GM12878 (cell line): ENCODE measurements at regions not wholly inside any gene's neighbourhood (a gene's known extent, or its start where the extent isn't known, plus 50 kb on each side); places are given as distances from the start of the nearest gene placed in this dataset.

Experiments used
- ATAC-seq: fragments of 200-7000 bp; cut with Tn5 transposase; 3 replicates; pipeline ENCODE4 v1.9.1; 2020; ENCODE audit warnings: mild to moderate bottlenecking, moderate library complexity
- BruUV-seq: library from RNA; stranded (reverse); fragments of 400-500 nt; replicated peaks from 2 replicates; lab custom pipeline; 2021; lab: Mats Ljungman, UMichigan
- CTCF ChIA-PET: fragments of 300-600 bp; sonication (Branson Sonifier 250); formaldehyde crosslinking; extraction: SDS; loops from one replicate; lab custom pipeline; 2021; ENCODE audit warnings: inconsistent platforms; lab: Yijun Ruan, JAX
- POLR2A ChIA-PET: fragments of 350-600 bp; formaldehyde crosslinking; extraction: SDS; loops from one replicate; lab custom pipeline; 2021; ENCODE audit warnings: inconsistent platforms; lab: Charles Lee
- RAD21 ChIA-PET: fragments of 300-600 bp; sonication (Branson Sonifier 250); formaldehyde crosslinking; loops from one replicate; lab custom pipeline; 2023; ENCODE audit warnings: antibody characterized with exemption; ENCODE audit not compliant: unreplicated experiment; lab: Charles Lee
- SMC1A ChIA-PET: fragments of 300-600 bp; sonication (Branson Sonifier 250); formaldehyde crosslinking; loops from one replicate; lab custom pipeline; 2023; ENCODE audit not compliant: unreplicated experiment, uncharacterized antibody; lab: Charles Lee
- DNase-seq: peaks from one replicate; pipeline ENCODE4 v3.0.0-alpha.2; 2011; ENCODE audit warnings: low read depth, low spot score
- FAIRE-seq: peaks from 3 replicates; lab custom pipeline; 2011; peaks lifted over from hg19 to GRCh38; lab: Jason Lieb, UNC
- H2AFZ ChIP-seq: 2 replicates; pipeline ENCODE4 v1.6.0; 2011; ENCODE audit warnings: low read depth, low read length, control low read depth; ENCODE audit not compliant: control insufficient read depth
- H3K27ac ChIP-seq: 2 replicates; pipeline ENCODE4 v1.5.1; 2011; ENCODE audit warnings: control low read depth; ENCODE audit not compliant: control insufficient read depth, insufficient read depth
- H3K27me3 ChIP-seq, 2 experiments: replicated peaks in 1 of 2; 2 replicates each; pipeline versions ENCODE4 v1.6.0 to v1.6.1; 2011; ENCODE audit warnings: low read length in 1 of 2; ENCODE audit not compliant: control insufficient read depth in 2 of 2, insufficient read depth in 2 of 2
- H3K36me3 ChIP-seq, 2 experiments: 2 replicates each; pipeline ENCODE4 v1.5.1; 2011; ENCODE audit warnings: low read length in 1 of 2; ENCODE audit not compliant: control insufficient read depth in 2 of 2, insufficient read depth in 2 of 2
- H3K4me1 ChIP-seq: 2 replicates; pipeline ENCODE4 v1.6.1; 2011; ENCODE audit warnings: mild to moderate bottlenecking, low read length, moderate library complexity, mixed read lengths; ENCODE audit not compliant: control insufficient read depth, insufficient read depth
- H3K4me2 ChIP-seq: 2 replicates; pipeline ENCODE4 v1.6.0; 2011; ENCODE audit warnings: control low read depth; ENCODE audit not compliant: control insufficient read depth, insufficient read depth
- H3K4me3 ChIP-seq: fragments of 200-600 bp; sonication (generic); 2 replicates; pipeline ENCODE4 v1.5.1; 2016
- H3K79me2 ChIP-seq: 2 replicates; pipeline ENCODE4 v1.6.0; 2011; ENCODE audit warnings: low read length; ENCODE audit not compliant: control insufficient read depth, insufficient read depth
- H3K9ac ChIP-seq: 2 replicates; pipeline ENCODE4 v1.8.0; 2011; ENCODE audit warnings: low read length, control low read depth, mixed read lengths; ENCODE audit not compliant: control insufficient read depth, insufficient read depth
- H3K9me3 ChIP-seq: replicated peaks from 3 replicates; pipeline ENCODE4 v1.5.1; 2011; ENCODE audit warnings: mild to moderate bottlenecking, low read length; ENCODE audit not compliant: control insufficient read depth, insufficient read depth
- H4K20me1 ChIP-seq: 2 replicates; pipeline ENCODE4 v1.6.0; 2011; ENCODE audit not compliant: control insufficient read depth, insufficient read depth
- BCL11A ChIP-seq: IDR thresholded peaks from 2 replicates; pipeline ENCODE4 v1.6.1; 2011; ENCODE audit warnings: low read depth, low read length
- CHD1 ChIP-seq: IDR thresholded peaks from 2 replicates; pipeline ENCODE4 v1.6.1; 2012; ENCODE audit warnings: low read depth, low read length, improper control_type of control experiment
- EGR1 ChIP-seq, 2 experiments: IDR thresholded peaks; 1 replicate in 1 of 2; 2 replicates in 1 of 2; pipeline ENCODE4 v1.6.1; 2011 to 2012; ENCODE audit warnings: low read depth in 2 of 2, low read length in 2 of 2, borderline replicate concordance in 1 of 2, mild to moderate bottlenecking in 1 of 2, moderate library complexity in 1 of 2
- GATAD2B ChIP-seq: fragments of 450-650 bp; conservative IDR thresholded peaks from 2 replicates; pipeline ENCODE4 v1.6.1; 2017; ENCODE audit warnings: low read depth, mild to moderate bottlenecking, moderate library complexity
- HSF1 ChIP-seq: fragments of 150-350 bp; IDR thresholded peaks from 2 replicates; pipeline ENCODE4 v1.6.1; 2014; ENCODE audit warnings: mild to moderate bottlenecking, low read depth, low read length
- JUNB ChIP-seq: IDR thresholded peaks from 2 replicates; pipeline ENCODE4 v1.6.1; 2016; ENCODE audit warnings: antibody characterized with exemption, mild to moderate bottlenecking
- MEF2A ChIP-seq: IDR thresholded peaks from 2 replicates; pipeline ENCODE4 v1.6.1; 2011; ENCODE audit warnings: low read depth, mild to moderate bottlenecking, low read length, moderate library complexity; ENCODE audit not compliant: insufficient read depth
- MTA3 ChIP-seq: IDR thresholded peaks from 2 replicates; pipeline ENCODE4 v1.6.1; 2012; ENCODE audit warnings: low read length, inconsistent platforms, borderline replicate concordance
- SMAD5 ChIP-seq: IDR thresholded peaks from 2 replicates; pipeline ENCODE4 v1.6.1; 2016; ENCODE audit warnings: antibody characterized with exemption, low read depth
- TCF12 ChIP-seq: IDR thresholded peaks from 2 replicates; pipeline ENCODE4 v1.6.1; 2011; ENCODE audit warnings: low read depth, mild to moderate bottlenecking, low read length
- ZNF217 ChIP-seq: fragments of 450-650 bp; IDR thresholded peaks from 2 replicates; pipeline ENCODE4 v1.6.1; 2017; ENCODE audit warnings: antibody characterized with exemption, mild to moderate bottlenecking
- WGBS: methylation state at CpG from one replicate; pipeline ENCODE4 v1.1.6; 2016; ENCODE audit warnings: low lambda C conversion rate; ENCODE audit not compliant: insufficient replicate concordance, insufficient coverage; ENCODE audit errors: missing lambda C conversion rate; 5-methylcytosine and 5-hydroxymethylcytosine counted together
- in situ Hi-C: fragments of 300-500 bp; cut with MboI; formaldehyde crosslinking; loops from 9 replicates; pipeline ENCODE4 v1.14.3; 2018; ENCODE audit warnings: mixed read lengths
- intact Hi-C: fragments of 100-400 bp; cut with micrococcal nuclease; formaldehyde crosslinking; loops from one replicate; pipeline ENCODE4 v1.14.2; 2022; ENCODE audit not compliant: unreplicated experiment

- Histone ChIP-seq H4K20me1 (no peaks in the 10 kb centered on the region), H3K27me3 (no peaks in the 10 kb centered on the region; a peak in 1 of 4 replicates), H3K9me3 (no peaks in the 10 kb centered on the region), H3K36me3 (no peaks in the 10 kb centered on the region), H3K4me3 (no peak overlapping the region), H2AFZ (no peak overlapping the region), H3K4me2 (no peak overlapping the region), H3K9ac (no peak overlapping the region), H3K4me1 (no peaks in the 10 kb centered on the region), H3K79me2 (no peaks in the 10 kb centered on the region), H3K27ac (no peak overlapping the region)
- FAIRE-seq (no peak), ATAC-seq (no peak), DNase-seq (no peak)
- intact Hi-C loops = no loop called here
- 31% methylated on average over 6 of the region's 6 CpGs for WGBS
- RAD21 ChIA-PET = no interaction called here
- in situ Hi-C loops = no loop called here
- POLR2A ChIA-PET = no interaction called here
- CTCF ChIA-PET = no interaction called here
- no TSS peak for BruUV-seq
- SMC1A ChIA-PET = no interaction called here
- no peak for TF ChIP-seq BCL11A
- no peak for TF ChIP-seq SMAD5
These were observed 205.6 kb upstream of the PFKP start for GRCh38 chr10:2861632-2862210.

GRCh38 chr10:2858452-2858851 is 208.9 kb upstream of the PFKP start:
- no peak for DNase-seq
- Histone ChIP-seq H2AFZ (no peak overlapping the region), H3K36me3 (no peaks in the 10 kb centered on the region), H3K4me1 (no peaks in the 10 kb centered on the region), H3K27ac (no peak overlapping the region), H4K20me1 (no peaks in the 10 kb centered on the region), H3K9ac (no peak overlapping the region), H3K9me3 (no peaks in the 10 kb centered on the region)
- intact Hi-C loops (no loop called here), in situ Hi-C loops (no loop called here)
- SMC1A ChIA-PET = no interaction called here
- FAIRE-seq = no peak
- RAD21 ChIA-PET = no interaction called here
- TF ChIP-seq TCF12 (no peak), GATAD2B (no peak), CHD1 (no peak), JUNB (no peak), HSF1 (no peak), ZNF217 (no peak), EGR1 (IDR thresholded peaks at IDR 0.05; ENCODE audit: borderline replicate concordance in 1 of 2, low read depth in 2 of 2, low read length in 2 of 2) (no peak), MEF2A (no peak), MTA3 (no peak)
- TF ChIP-seq, all 136 proteins: peak for 0
- BruUV-seq = no TSS peak
- 0% methylated on average over 2 of the region's 2 CpGs for WGBS
- ChIA-PET POLR2A (no interaction called here), CTCF (no interaction called here)
- Histone ChIP-seq H3K4me3 (no peak overlapping the region), H3K27me3 (no peaks in the 10 kb centered on the region; a peak in 1 of 4 replicates), H3K4me2 (no peak overlapping the region), H3K79me2 (no peaks in the 10 kb centered on the region)
- no peak for ATAC-seq
